H1 (cell line): ENCODE measurements at regions not wholly inside any gene's neighbourhood (a gene's known extent, or its start where the extent isn't known, plus 50 kb on each side); places are given as distances from the start of the nearest gene placed in this dataset.

Source experiments
- CTCF ChIA-PET: fragments of 300-600 bp; sonication (Branson Sonifier 250); formaldehyde crosslinking; loops from one replicate; lab custom pipeline; 2021; ENCODE audit not compliant: partially characterized antibody; lab: Charles Lee
- POLR2A ChIA-PET: fragments of 300-600 bp; sonication (Branson Sonifier 250); formaldehyde crosslinking; loops from one replicate; lab custom pipeline; 2021; ENCODE audit warnings: inconsistent platforms; ENCODE audit not compliant: partially characterized antibody; lab: Charles Lee
- DNase-seq, 2 experiments: peaks; one replicate each; pipeline versions ENCODE4 v3.0.0 to v3.0.0-alpha.2; 2010 to 2022; ENCODE audit warnings: low spot score in 2 of 2, low read depth in 1 of 2, mixed read lengths in 1 of 2
- FAIRE-seq: peaks from 2 replicates; lab custom pipeline; 2011; peaks lifted over from hg19 to GRCh38; lab: Jason Lieb, UNC
- H2AFZ ChIP-seq: 2 replicates; pipeline ENCODE4 v1.8.1; 2012; ENCODE audit warnings: low read length, inconsistent platforms
- H2AK5ac ChIP-seq: 2 replicates; pipeline ENCODE4 v1.6.1; 2013; ENCODE audit warnings: low read depth, low read length
- H2BK120ac ChIP-seq: replicated peaks from 2 replicates; pipeline ENCODE3; 2013; ENCODE audit warnings: low read depth, low read length, inconsistent platforms
- H2BK12ac ChIP-seq: 2 replicates; pipeline ENCODE4 v1.6.1; 2013; ENCODE audit warnings: low read depth, low read length
- H2BK15ac ChIP-seq: 2 replicates; pipeline ENCODE4 v1.6.1; 2013; ENCODE audit warnings: low read length
- H2BK20ac ChIP-seq: 2 replicates; pipeline ENCODE4 v1.6.1; 2013; ENCODE audit warnings: low read length
- H2BK5ac ChIP-seq: 2 replicates; pipeline ENCODE4 v1.6.1; 2013; ENCODE audit warnings: low read depth, low read length
- H3K14ac ChIP-seq: 2 replicates; pipeline ENCODE4 v1.6.1; 2013; ENCODE audit warnings: inconsistent platforms; ENCODE audit not compliant: insufficient read length
- H3K18ac ChIP-seq: 2 replicates; pipeline ENCODE4 v1.6.1; 2013; ENCODE audit warnings: low read length; ENCODE audit errors: extremely low read depth
- H3K23ac ChIP-seq: 2 replicates; pipeline ENCODE4 v1.6.1; 2013; ENCODE audit warnings: inconsistent platforms; ENCODE audit not compliant: insufficient read length
- H3K23me2 ChIP-seq: 2 replicates; pipeline ENCODE4 v1.6.1; 2013; ENCODE audit warnings: low read depth, low read length
- H3K27ac ChIP-seq: 2 replicates; pipeline ENCODE4 v1.6.1; 2011; ENCODE audit warnings: low read depth, low read length, inconsistent platforms
- H3K27me3 ChIP-seq, 4 experiments: replicated peaks in 1 of 4; 1 replicate in 1 of 4; 2 replicates in 3 of 4; pipeline versions ENCODE4 v1.6.1 to v1.8.1; 2011 to 2013; ENCODE audit warnings: low read length in 3 of 4, mild to moderate bottlenecking in 3 of 4, inconsistent platforms in 2 of 4, mixed read lengths in 2 of 4, moderate library complexity in 1 of 4; ENCODE audit not compliant: control insufficient read depth in 3 of 4, insufficient read depth in 3 of 4; ENCODE audit errors: extremely low read depth in 1 of 4
- H3K36me3 ChIP-seq, 4 experiments: 2 replicates each; pipeline versions ENCODE4 v1.6.1 to v1.8.1; 2011 to 2013; ENCODE audit warnings: mild to moderate bottlenecking in 4 of 4, low read length in 3 of 4, moderate library complexity in 2 of 4, control low read depth in 1 of 4, inconsistent platforms in 1 of 4; ENCODE audit not compliant: insufficient read depth in 4 of 4, control insufficient read depth in 2 of 4
- H3K4ac ChIP-seq: replicated peaks from 2 replicates; pipeline ENCODE3; 2013; ENCODE audit warnings: low read length, low read depth, mixed read lengths, inconsistent platforms; ENCODE audit not compliant: insufficient read length
- H3K4me1 ChIP-seq, 4 experiments: replicated peaks in 1 of 4; 1 replicate in 1 of 4; 2 replicates in 3 of 4; pipeline versions ENCODE4 v1.6.1 to v1.8.1; 2011 to 2013; ENCODE audit warnings: low read length in 3 of 4, inconsistent platforms in 2 of 4, mixed read lengths in 1 of 4; ENCODE audit not compliant: insufficient read depth in 4 of 4, control insufficient read depth in 3 of 4
- H3K4me2 ChIP-seq, 2 experiments: 2 replicates each; pipeline versions ENCODE4 v1.6.1 to v1.8.1; 2011 to 2013; ENCODE audit warnings: low read depth in 2 of 2, low read length in 2 of 2, control low read depth in 1 of 2, inconsistent platforms in 1 of 2, mild to moderate bottlenecking in 1 of 2; ENCODE audit not compliant: insufficient read depth in 1 of 2
- H3K4me3 ChIP-seq, 4 experiments: fragments of 200-600, 300-600 bp in 1 of 4; sonication (generic), shearing (Covaris generic), sonication (Bioruptor Twin) in 1 of 4; 2 replicates each; pipeline versions ENCODE4 v1.5.1 to v1.8.1; 2011 to 2016; ENCODE audit warnings: low read length in 4 of 4, low read depth in 3 of 4, control low read depth in 2 of 4, inconsistent platforms in 2 of 4, mild to moderate bottlenecking in 2 of 4, mixed read lengths in 1 of 4, moderate library complexity in 1 of 4; ENCODE audit not compliant: insufficient read depth in 2 of 4; ENCODE audit errors: extremely low read depth in 1 of 4
- H3K56ac ChIP-seq: replicated peaks from 2 replicates; pipeline ENCODE3; 2013; ENCODE audit warnings: low read depth, mild to moderate bottlenecking, mixed read lengths, low read length, inconsistent platforms; ENCODE audit not compliant: insufficient read length
- H3K79me1 ChIP-seq: 2 replicates; pipeline ENCODE4 v1.6.1; 2013; ENCODE audit warnings: low read depth, low read length, control low read depth
- H3K79me2 ChIP-seq, 2 experiments: 2 replicates each; pipeline versions ENCODE4 v1.6.1 to v1.8.1; 2012 to 2013; ENCODE audit warnings: low read length in 2 of 2, mild to moderate bottlenecking in 2 of 2, inconsistent platforms in 1 of 2; ENCODE audit not compliant: insufficient read depth in 2 of 2, control insufficient read depth in 1 of 2
- H3K9ac ChIP-seq, 4 experiments: replicated peaks in 1 of 4; 1 replicate in 1 of 4; 2 replicates in 3 of 4; pipeline versions ENCODE4 v1.6.1 to v1.8.1; 2011 to 2013; ENCODE audit warnings: low read depth in 3 of 4, low read length in 3 of 4, control low read depth in 2 of 4, mild to moderate bottlenecking in 2 of 4, moderate library complexity in 2 of 4, inconsistent platforms in 1 of 4; ENCODE audit errors: extremely low read depth in 1 of 4
- H3K9me3 ChIP-seq, 2 experiments: 2 replicates each; pipeline versions ENCODE4 v1.6.1 to v1.8.1; 2012 to 2013; ENCODE audit warnings: mild to moderate bottlenecking in 2 of 2, moderate library complexity in 2 of 2, control low read depth in 1 of 2, inconsistent platforms in 1 of 2, low read depth in 1 of 2, low read length in 1 of 2, mixed read lengths in 1 of 2; ENCODE audit not compliant: insufficient read depth in 2 of 2
- H4K20me1 ChIP-seq, 2 experiments: replicated peaks in 1 of 2; 2 replicates each; pipeline versions ENCODE3 to v1.8.1; 2011 to 2013; ENCODE audit warnings: inconsistent platforms in 2 of 2, low read length in 2 of 2, mild to moderate bottlenecking in 1 of 2; ENCODE audit not compliant: insufficient read depth in 2 of 2, control insufficient read depth in 1 of 2
- H4K5ac ChIP-seq: 2 replicates; pipeline ENCODE4 v1.6.1; 2013; ENCODE audit warnings: low read length, low read depth, mixed read lengths, inconsistent platforms; ENCODE audit not compliant: insufficient read length
- H4K8ac ChIP-seq: 2 replicates; pipeline ENCODE4 v1.8.0; 2013; ENCODE audit warnings: mild to moderate bottlenecking, moderate library complexity, low read length, inconsistent platforms; ENCODE audit not compliant: insufficient read depth; ENCODE audit errors: extremely low read depth
- H4K91ac ChIP-seq: replicated peaks from 2 replicates; pipeline ENCODE3; 2013; ENCODE audit warnings: low read length, mixed read lengths, inconsistent platforms; ENCODE audit not compliant: insufficient read length
- ASH2L ChIP-seq: fragments of 200-600, 300-600 bp; sonication (generic); IDR thresholded peaks from one replicate; pipeline ENCODE4 v1.7.1; 2017; ENCODE audit warnings: low read length
- CEBPB ChIP-seq: IDR thresholded peaks from 2 replicates; pipeline ENCODE4 v1.6.1; 2012; ENCODE audit warnings: low read depth, low read length
- EP300 ChIP-seq, 2 experiments: IDR thresholded peaks; 1 replicate in 1 of 2; 2 replicates in 1 of 2; pipeline ENCODE4 v1.6.1; 2011 to 2012; ENCODE audit warnings: low read depth in 2 of 2, low read length in 2 of 2, mild to moderate bottlenecking in 2 of 2, borderline replicate concordance in 1 of 2, inconsistent platforms in 1 of 2, moderate library complexity in 1 of 2
- GTF2F1 ChIP-seq: IDR thresholded peaks from 2 replicates; pipeline ENCODE4 v1.6.1; 2012; ENCODE audit warnings: low read depth, low read length, improper control_type of control experiment, borderline replicate concordance
- HDAC2 ChIP-seq, 2 experiments: fragments of 300-600 bp in 1 of 2; sonication (generic) in 1 of 2; IDR thresholded peaks; 2 replicates each; pipeline ENCODE4 v1.6.1; 2011 to 2012; ENCODE audit warnings: low read depth in 2 of 2, low read length in 2 of 2, mild to moderate bottlenecking in 2 of 2, moderate library complexity in 2 of 2, borderline replicate concordance in 1 of 2, inconsistent platforms in 1 of 2
- NRF1 ChIP-seq: IDR thresholded peaks from 2 replicates; pipeline ENCODE4 v1.6.1; 2011; ENCODE audit warnings: mild to moderate bottlenecking, low read depth, low read length, improper control_type of control experiment
- TCF12 ChIP-seq: IDR thresholded peaks from 2 replicates; pipeline ENCODE4 v1.6.1; 2011; ENCODE audit warnings: low read depth, mild to moderate bottlenecking, low read length
- TEAD4 ChIP-seq: IDR thresholded peaks from 2 replicates; pipeline ENCODE4 v1.6.1; 2012; ENCODE audit warnings: low read depth, low read length, inconsistent platforms, mixed read lengths
- WGBS, 2 experiments: shearing (Covaris generic) in 1 of 2; methylation state at CpG; one replicate each; pipeline versions ENCODE4 v1.1.6 to v1.1.7; 2013 to 2015; ENCODE audit warnings: low lambda C conversion rate in 2 of 2, mixed read lengths in 2 of 2, inconsistent platforms in 1 of 2, low coverage in 1 of 2, missing lambda C conversion rate in 1 of 2; ENCODE audit not compliant: insufficient replicate concordance in 2 of 2, insufficient coverage in 1 of 2, insufficient read length in 1 of 2; ENCODE audit errors: extremely low coverage in 1 of 2, missing lambda C conversion rate in 1 of 2; 5-methylcytosine and 5-hydroxymethylcytosine counted together

- H2BK120ac ChIP-seq: no peak overlapping the region
- ChIA-PET CTCF (no interaction called here), POLR2A (no interaction called here)
These were observed 263.9 kb upstream of the NBEA start for GRCh38 chr13:34678154-34678553.

More at GRCh38 chr13:34678154-34678553, 263.9 kb upstream of the NBEA start:
- no peaks in the 10 kb centered on the region; the same call in 1 of the 2 replicates for H3K23me2 ChIP-seq
- no peak overlapping the region for H2AFZ ChIP-seq
- H3K79me2 ChIP-seq: no peaks in the 10 kb centered on the region
- no peak overlapping the region for H3K4ac ChIP-seq
- DNase-seq (no peak), FAIRE-seq (no peak)
- no peak overlapping the region for H2BK5ac ChIP-seq
- H3K79me1 ChIP-seq: no peaks in the 10 kb centered on the region
- H3K4me3 ChIP-seq: no peak overlapping the region
- no peaks in the 10 kb centered on the region for H3K4me1 ChIP-seq
- H2BK12ac ChIP-seq: no peak overlapping the region
- no peak overlapping the region for H3K9ac ChIP-seq
- H4K8ac ChIP-seq: no peak overlapping the region
- no peaks in the 10 kb centered on the region for H4K20me1 ChIP-seq
- H3K56ac ChIP-seq: no peak overlapping the region
- no peak overlapping the region for H4K5ac ChIP-seq
- no peak overlapping the region for H2AK5ac ChIP-seq
- H2BK15ac ChIP-seq: no peak overlapping the region
- 94% methylated on average over 2 of the region's 2 CpGs; no CpG with 5 or more reads in 1 of the 2 experiments for WGBS, 2 experiments
- H3K4me2 ChIP-seq: no peak overlapping the region
- no peak overlapping the region for H3K27ac ChIP-seq
- H3K36me3 ChIP-seq: no peaks in the 10 kb centered on the region
- no peak overlapping the region for H2BK20ac ChIP-seq
- TF ChIP-seq TCF12: no peak
- TF ChIP-seq NRF1: no peak
- TF ChIP-seq CEBPB: no peak
- TF ChIP-seq EP300 (IDR thresholded peaks at IDR 0.05; ENCODE audit: borderline replicate concordance in 1 of 2, low read depth in 2 of 2, low read length in 2 of 2): no peak
- no peak for TF ChIP-seq ASH2L
- no peak for TF ChIP-seq TEAD4
- TF ChIP-seq GTF2F1: no peak
- no peak for TF ChIP-seq HDAC2 (IDR thresholded peaks at IDR 0.05; ENCODE audit: borderline replicate concordance in 1 of 2, low read depth in 2 of 2, low read length in 2 of 2)
- no peaks in the 10 kb centered on the region for H3K27me3 ChIP-seq
- H3K23ac ChIP-seq: no peak overlapping the region
- no peak overlapping the region for H4K91ac ChIP-seq
- H3K9me3 ChIP-seq: no peaks in the 10 kb centered on the region
- H3K18ac ChIP-seq: no peak overlapping the region
- no peak overlapping the region for H3K14ac ChIP-seq
